CD8-positive, alpha-beta memory T cell (primary cell): ENCODE measurements at regions not wholly inside any gene's neighbourhood (a gene's known extent, or its start where the extent isn't known, plus 50 kb on each side); places are given as distances from the start of the nearest gene placed in this dataset.
A peak's percentile ranks its signal among the peaks of the same experiment; 100 is the strongest.

Experiments used
- CTCF ChIA-PET: fragments of 350-600 bp; sonication (Branson Sonifier 250); formaldehyde crosslinking; loops from one replicate; lab custom pipeline; 2021; ENCODE audit warnings: antibody characterized with exemption; lab: Charles Lee
- POLR2A ChIA-PET: fragments of 350-600 bp; sonication (Branson Sonifier 250); formaldehyde crosslinking; loops from one replicate; lab custom pipeline; 2021; ENCODE audit warnings: antibody characterized with exemption; lab: Charles Lee
- DNase-seq, 5 donors: peaks; one replicate each; pipeline versions ENCODE4 v3.0.0 to v3.0.0-alpha.2; 2020 to 2022; ENCODE audit warnings: mixed read lengths in 1 of 5
- H3K27ac ChIP-seq: one replicate; pipeline ENCODE4 v1.7.0; 2013; ENCODE audit warnings: low read depth, mild to moderate bottlenecking, low read length, moderate library complexity
- H3K27me3 ChIP-seq: 2 replicates; pipeline ENCODE4 v1.7.0; 2013; ENCODE audit warnings: low read length, mild to moderate bottlenecking; ENCODE audit not compliant: insufficient read depth, poor library complexity, severe bottlenecking
- H3K36me3 ChIP-seq: 2 replicates; pipeline ENCODE4 v1.7.0; 2013; ENCODE audit warnings: mild to moderate bottlenecking, low read length, moderate library complexity; ENCODE audit not compliant: insufficient read depth
- H3K4me1 ChIP-seq: 2 replicates; pipeline ENCODE4 v1.7.0; 2013; ENCODE audit warnings: mild to moderate bottlenecking, low read length, moderate library complexity; ENCODE audit not compliant: insufficient read depth
- H3K4me3 ChIP-seq: 2 replicates; pipeline ENCODE4 v1.7.0; 2013; ENCODE audit warnings: mild to moderate bottlenecking, low read length
- H3K9me3 ChIP-seq: 2 replicates; pipeline ENCODE4 v1.7.0; 2013; ENCODE audit warnings: mild to moderate bottlenecking, low read length
- H3K27ac Mint-ChIP-seq, 8 donors: one replicate each; pipeline ENCODE4 v1.8.0; 2020 to 2021; ENCODE audit warnings: mixed read lengths in 8 of 8, mild to moderate bottlenecking in 6 of 8, inconsistent platforms in 3 of 8, moderate library complexity in 3 of 8
- H3K27me3 Mint-ChIP-seq, 2 donors: one replicate each; pipeline ENCODE4 v1.8.0; 2020 to 2021; ENCODE audit warnings: mixed read lengths in 2 of 2, mild to moderate bottlenecking in 1 of 2, moderate library complexity in 1 of 2
- H3K36me3 Mint-ChIP-seq, 3 donors: one replicate each; pipeline ENCODE4 v1.8.0; 2020 to 2021; ENCODE audit warnings: mixed read lengths in 3 of 3, inconsistent platforms in 1 of 3, mild to moderate bottlenecking in 1 of 3
- H3K4me1 Mint-ChIP-seq, 3 donors: one replicate each; pipeline ENCODE4 v1.8.0; 2020 to 2021; ENCODE audit warnings: mixed read lengths in 3 of 3, inconsistent platforms in 1 of 3, mild to moderate bottlenecking in 1 of 3
- H3K4me3 Mint-ChIP-seq, 7 donors: one replicate each; pipeline ENCODE4 v1.8.0; 2020 to 2021; ENCODE audit warnings: mixed read lengths in 7 of 7, mild to moderate bottlenecking in 6 of 7, moderate library complexity in 4 of 7, inconsistent platforms in 2 of 7
- H3K9me3 Mint-ChIP-seq, 5 donors: one replicate each; pipeline ENCODE4 v1.8.0; 2020 to 2022; ENCODE audit warnings: mixed read lengths in 5 of 5, mild to moderate bottlenecking in 3 of 5, moderate library complexity in 2 of 5, inconsistent platforms in 1 of 5

- no peak overlapping the region for H3K4me3 ChIP-seq
- no peaks in the 10 kb centered on the region for H3K36me3 Mint-ChIP-seq
- no peaks in the 10 kb centered on the region for H3K4me1 ChIP-seq
- no peaks in the 10 kb centered on the region for H3K9me3 ChIP-seq
- H3K4me3 Mint-ChIP-seq, result peak overlapping the region in 1 of 7 donors; percentile 1
- peaks cover 5 to 6% of the 10 kb centered on the region in 2 donors for H3K27me3 Mint-ChIP-seq
- no peaks in the 10 kb centered on the region for H3K27me3 ChIP-seq
- CTCF ChIA-PET, result no interaction called here
- POLR2A ChIA-PET, result no interaction called here
- no peaks in the 10 kb centered on the region for H3K36me3 ChIP-seq
- H3K27ac Mint-ChIP-seq, result no peak overlapping the region
- no peak for DNase-seq
- peaks cover 0 to 2% (median 0%) of the 10 kb centered on the region in 5 donors for H3K9me3 Mint-ChIP-seq
- no peak overlapping the region for H3K27ac ChIP-seq
- peaks cover 0 to 5% (median 2%) of the 10 kb centered on the region in 3 donors for H3K4me1 Mint-ChIP-seq
These were observed 94.8 kb upstream of the ELOVL6 start for GRCh38 chr4:110292994-110293744.

- Mint-ChIP-seq H3K27ac (no peak overlapping the region), H3K36me3 (no peaks in the 10 kb centered on the region), H3K9me3 (peaks cover 0 to 2% (median 0%) of the 10 kb centered on the region in 5 donors), H3K27me3 (peaks cover 3 to 6% of the 10 kb centered on the region in 2 donors), H3K4me1 (peaks cover 0 to 1% (median 0%) of the 10 kb centered on the region in 3 donors), H3K4me3 (no peak overlapping the region)
- DNase-seq, result no peak
- CTCF ChIA-PET, result no interaction called here
- Histone ChIP-seq H3K4me3 (no peak overlapping the region), H3K36me3 (no peaks in the 10 kb centered on the region), H3K9me3 (no peaks in the 10 kb centered on the region), H3K4me1 (no peaks in the 10 kb centered on the region), H3K27me3 (no peaks in the 10 kb centered on the region), H3K27ac (no peak overlapping the region)
- POLR2A ChIA-PET, result no interaction called here
These were observed 92.1 kb upstream of the ELOVL6 start for GRCh38 chr4:110290511-110290910.

- Mint-ChIP-seq H3K4me3 (no peak overlapping the region), H3K27ac (no peak overlapping the region), H3K4me1 (peaks cover 0 to 1% (median 0%) of the 10 kb centered on the region in 3 donors), H3K27me3 (peaks cover 3 to 6% of the 10 kb centered on the region in 2 donors), H3K36me3 (no peaks in the 10 kb centered on the region), H3K9me3 (peaks cover 0 to 2% (median 0%) of the 10 kb centered on the region in 5 donors)
- no peaks in the 10 kb centered on the region for H3K36me3 ChIP-seq
- ChIA-PET POLR2A (no interaction called here), CTCF (no interaction called here)
- no peak overlapping the region for H3K27ac ChIP-seq
- H3K27me3 ChIP-seq, result no peaks in the 10 kb centered on the region
- no peak overlapping the region for H3K4me3 ChIP-seq
- no peaks in the 10 kb centered on the region for H3K4me1 ChIP-seq
- no peaks in the 10 kb centered on the region for H3K9me3 ChIP-seq
- no peak for DNase-seq
These were observed 91.2 kb upstream of the ELOVL6 start for GRCh38 chr4:110289601-110290100.

GRCh38 chr4:110287130-110287529, 88.7 kb upstream of the ELOVL6 start:
- no peaks in the 10 kb centered on the region for H3K27me3 ChIP-seq
- H3K27ac Mint-ChIP-seq, result no peak overlapping the region
- H3K4me3 ChIP-seq, result no peak overlapping the region
- no peaks in the 10 kb centered on the region for H3K36me3 ChIP-seq
- H3K9me3 Mint-ChIP-seq, result peaks cover 0 to 3% (median 0%) of the 10 kb centered on the region in 5 donors
- peaks cover 2 to 4% of the 10 kb centered on the region in 2 donors for H3K27me3 Mint-ChIP-seq
- CTCF ChIA-PET, result no interaction called here
- POLR2A ChIA-PET, result no interaction called here
- no peak for DNase-seq
- H3K27ac ChIP-seq, result no peak overlapping the region
- no peak overlapping the region for H3K4me3 Mint-ChIP-seq
- no peaks in the 10 kb centered on the region for H3K4me1 ChIP-seq
- H3K9me3 ChIP-seq, result no peaks in the 10 kb centered on the region
- peaks cover 0 to 1% (median 0%) of the 10 kb centered on the region in 3 donors for H3K4me1 Mint-ChIP-seq
- H3K36me3 Mint-ChIP-seq, result peaks cover 0 to 2% (median 0%) of the 10 kb centered on the region in 3 donors

GRCh38 chr4:110278127-110278526, 79.7 kb upstream of the ELOVL6 start:
- no peak for DNase-seq
- Histone ChIP-seq H3K27ac (no peak overlapping the region), H3K27me3 (no peaks in the 10 kb centered on the region), H3K4me1 (no peaks in the 10 kb centered on the region), H3K36me3 (no peaks in the 10 kb centered on the region), H3K9me3 (no peaks in the 10 kb centered on the region), H3K4me3 (no peak overlapping the region)
- Mint-ChIP-seq H3K9me3 (no peaks in the 10 kb centered on the region), H3K4me1 (no peaks in the 10 kb centered on the region), H3K36me3 (no peaks in the 10 kb centered on the region), H3K27ac (no peak overlapping the region), H3K27me3 (peaks cover 0 to 4% of the 10 kb centered on the region in 2 donors), H3K4me3 (no peak overlapping the region)
- ChIA-PET POLR2A (no interaction called here), CTCF (no interaction called here)

- no peaks in the 10 kb centered on the region for H3K9me3 ChIP-seq
- H3K36me3 ChIP-seq, result no peaks in the 10 kb centered on the region
- Mint-ChIP-seq H3K27me3 (no peaks in the 10 kb centered on the region), H3K9me3 (no peaks in the 10 kb centered on the region), H3K36me3 (no peaks in the 10 kb centered on the region), H3K27ac (no peak overlapping the region), H3K4me1 (no peaks in the 10 kb centered on the region), H3K4me3 (no peak overlapping the region)
- no peak overlapping the region for H3K27ac ChIP-seq
- ChIA-PET POLR2A (no interaction called here), CTCF (no interaction called here)
- no peaks in the 10 kb centered on the region for H3K27me3 ChIP-seq
- DNase-seq, result no peak
- H3K4me3 ChIP-seq, result no peak overlapping the region
- no peaks in the 10 kb centered on the region for H3K4me1 ChIP-seq
These were observed 77.5 kb upstream of the ELOVL6 start for GRCh38 chr4:110275871-110276270.

GRCh38 chr4:110271986-110272385, 73.6 kb upstream of the ELOVL6 start:
- Histone ChIP-seq H3K4me1 (no peaks in the 10 kb centered on the region), H3K27ac (no peak overlapping the region), H3K27me3 (no peaks in the 10 kb centered on the region), H3K9me3 (no peaks in the 10 kb centered on the region), H3K36me3 (no peaks in the 10 kb centered on the region), H3K4me3 (no peak overlapping the region)
- ChIA-PET CTCF (no interaction called here), POLR2A (no interaction called here)
- Mint-ChIP-seq H3K27me3 (peaks cover 1 to 6% of the 10 kb centered on the region in 2 donors), H3K4me3 (no peak overlapping the region), H3K27ac (no peak overlapping the region), H3K9me3 (no peaks in the 10 kb centered on the region), H3K4me1 (no peaks in the 10 kb centered on the region), H3K36me3 (no peaks in the 10 kb centered on the region)
- DNase-seq, result no peak

GRCh38 chr4:110270492-110271197, 72.2 kb upstream of the ELOVL6 start:
- DNase-seq, result no peak
- no peaks in the 10 kb centered on the region for H3K36me3 Mint-ChIP-seq
- Histone ChIP-seq H3K36me3 (no peaks in the 10 kb centered on the region), H3K4me3 (no peak overlapping the region), H3K4me1 (no peaks in the 10 kb centered on the region), H3K27ac (no peak overlapping the region), H3K27me3 (no peaks in the 10 kb centered on the region), H3K9me3 (no peaks in the 10 kb centered on the region)
- CTCF ChIA-PET, result no interaction called here
- H3K4me1 Mint-ChIP-seq, result no peaks in the 10 kb centered on the region
- no peaks in the 10 kb centered on the region for H3K9me3 Mint-ChIP-seq
- H3K4me3 Mint-ChIP-seq, result no peak overlapping the region
- POLR2A ChIA-PET, result no interaction called here
- peaks cover 1 to 6% of the 10 kb centered on the region in 2 donors for H3K27me3 Mint-ChIP-seq
- no peak overlapping the region for H3K27ac Mint-ChIP-seq
